Endodermal cell (in vitro differentiated cells): ENCODE measurements at regions not wholly inside any gene's neighbourhood (a gene's known extent, or its start where the extent isn't known, plus 50 kb on each side); places are given as distances from the start of the nearest gene placed in this dataset.

Experiments used
- DNase-seq: peaks from one replicate; pipeline ENCODE4 v3.0.0-alpha.2; 2017
- H3K27ac ChIP-seq: 2 replicates; pipeline ENCODE4 v1.5.1; 2013; ENCODE audit warnings: mild to moderate bottlenecking, low read depth, low read length, moderate library complexity
- H3K27me3 ChIP-seq: 2 replicates; pipeline ENCODE4 v1.6.1; 2013; ENCODE audit warnings: mild to moderate bottlenecking, low read length, moderate library complexity; ENCODE audit not compliant: insufficient read depth, control insufficient read depth, poor library complexity, severe bottlenecking
- H3K36me3 ChIP-seq: 2 replicates; pipeline ENCODE4 v1.7.0; 2013; ENCODE audit warnings: mild to moderate bottlenecking, low read length, moderate library complexity; ENCODE audit not compliant: control insufficient read depth, insufficient read depth
- H3K4me1 ChIP-seq: one replicate; pipeline ENCODE4 v1.7.0; 2013; ENCODE audit warnings: low read length; ENCODE audit not compliant: control insufficient read depth, insufficient read depth
- H3K4me3 ChIP-seq: 2 replicates; pipeline ENCODE4 v1.5.1; 2013; ENCODE audit warnings: mild to moderate bottlenecking, low read length, moderate library complexity
- H3K9ac ChIP-seq: 2 replicates; pipeline ENCODE4 v1.6.1; 2013; ENCODE audit warnings: mild to moderate bottlenecking, low read length, moderate library complexity; ENCODE audit not compliant: poor library complexity, severe bottlenecking; ENCODE audit errors: extremely low read depth
- H3K9me3 ChIP-seq: 2 replicates; pipeline ENCODE4 v1.6.1; 2013; ENCODE audit warnings: mild to moderate bottlenecking, low read length, moderate library complexity; ENCODE audit not compliant: control insufficient read depth
- H3K27ac Mint-ChIP-seq: 2 replicates; pipeline ENCODE4 v1.8.0; 2020; ENCODE audit warnings: mixed read lengths
- H3K27me3 Mint-ChIP-seq: 2 replicates; pipeline ENCODE4 v1.8.0; 2021; ENCODE audit warnings: mild to moderate bottlenecking, mixed read lengths; ENCODE audit not compliant: insufficient read depth
- H3K36me3 Mint-ChIP-seq: 2 replicates; pipeline ENCODE4 v1.8.0; 2020; ENCODE audit warnings: low read depth, mixed read lengths
- H3K4me1 Mint-ChIP-seq: 2 replicates; pipeline ENCODE4 v1.8.0; 2020; ENCODE audit warnings: mixed read lengths
- H3K4me3 Mint-ChIP-seq: 2 replicates; pipeline ENCODE4 v1.8.0; 2020; ENCODE audit warnings: mild to moderate bottlenecking, moderate library complexity, mixed read lengths
- H3K9me3 Mint-ChIP-seq: 2 replicates; pipeline ENCODE4 v1.8.0; 2020; ENCODE audit warnings: mild to moderate bottlenecking, mixed read lengths
- WGBS, 2 experiments: methylation state at CpG; one replicate each; pipeline versions ENCODE4 v1.1.5 to v1.1.7; 2013; ENCODE audit warnings: missing lambda C conversion rate in 2 of 2, mixed read lengths in 1 of 2; ENCODE audit not compliant: insufficient coverage in 1 of 2, insufficient read length in 1 of 2; 5-methylcytosine and 5-hydroxymethylcytosine counted together
- TF ChIP-seq, protein P1 (sequence below): fragments of 200-600 bp; sonication (generic); conservative IDR thresholded peaks from 2 replicates; pipeline ENCODE4 v1.5.0; 2021; ENCODE audit warnings: antibody characterized with exemption, mild to moderate bottlenecking

DNA sequence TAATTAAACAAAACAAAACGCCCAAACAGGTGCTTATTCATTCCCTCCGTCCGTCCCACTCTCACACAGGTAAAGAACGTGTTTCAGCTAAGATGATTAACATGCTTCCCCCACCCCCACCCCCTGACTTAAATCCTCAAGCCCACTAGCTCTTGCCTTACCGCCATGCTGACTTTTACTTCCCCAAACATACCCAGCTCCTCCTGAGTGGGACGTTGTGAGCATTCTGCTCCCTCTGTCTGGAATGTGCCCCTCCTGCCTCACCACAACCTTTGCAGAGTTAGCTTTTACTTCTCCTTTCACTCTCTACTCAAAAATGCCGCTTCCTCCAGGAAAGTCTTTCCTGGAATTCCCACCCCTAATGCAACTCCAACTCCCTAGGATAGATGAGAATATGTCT lies 774.0 kb upstream of the RBFOX1 start:
- H3K4me3 Mint-ChIP-seq, result peak overlapping the region; percentile 34
- H3K4me1 Mint-ChIP-seq, result peaks cover 35% of the 10 kb centered on the region
- WGBS, 2 experiments, result 0 to 24% methylated on average over 1 to 7 of the region's 7 CpGs
- DNase-seq, result peak; percentile 69
- H3K9me3 Mint-ChIP-seq, result no peaks in the 10 kb centered on the region
- H3K4me3 ChIP-seq, result peak overlapping the region; percentile 67
- H3K27me3 ChIP-seq, result no peaks in the 10 kb centered on the region
- H3K9me3 ChIP-seq, result no peaks in the 10 kb centered on the region
- no peaks in the 10 kb centered on the region for H3K36me3 ChIP-seq
- peak overlapping the region; percentile 82 for H3K27ac Mint-ChIP-seq
- no peaks in the 10 kb centered on the region for H3K27me3 Mint-ChIP-seq
- H3K9ac ChIP-seq, result no peak overlapping the region
- no peaks in the 10 kb centered on the region for H3K36me3 Mint-ChIP-seq
- peaks cover 12% of the 10 kb centered on the region for H3K4me1 ChIP-seq
- no peak overlapping the region for H3K27ac ChIP-seq
- TF ChIP-seq, protein P1, sequence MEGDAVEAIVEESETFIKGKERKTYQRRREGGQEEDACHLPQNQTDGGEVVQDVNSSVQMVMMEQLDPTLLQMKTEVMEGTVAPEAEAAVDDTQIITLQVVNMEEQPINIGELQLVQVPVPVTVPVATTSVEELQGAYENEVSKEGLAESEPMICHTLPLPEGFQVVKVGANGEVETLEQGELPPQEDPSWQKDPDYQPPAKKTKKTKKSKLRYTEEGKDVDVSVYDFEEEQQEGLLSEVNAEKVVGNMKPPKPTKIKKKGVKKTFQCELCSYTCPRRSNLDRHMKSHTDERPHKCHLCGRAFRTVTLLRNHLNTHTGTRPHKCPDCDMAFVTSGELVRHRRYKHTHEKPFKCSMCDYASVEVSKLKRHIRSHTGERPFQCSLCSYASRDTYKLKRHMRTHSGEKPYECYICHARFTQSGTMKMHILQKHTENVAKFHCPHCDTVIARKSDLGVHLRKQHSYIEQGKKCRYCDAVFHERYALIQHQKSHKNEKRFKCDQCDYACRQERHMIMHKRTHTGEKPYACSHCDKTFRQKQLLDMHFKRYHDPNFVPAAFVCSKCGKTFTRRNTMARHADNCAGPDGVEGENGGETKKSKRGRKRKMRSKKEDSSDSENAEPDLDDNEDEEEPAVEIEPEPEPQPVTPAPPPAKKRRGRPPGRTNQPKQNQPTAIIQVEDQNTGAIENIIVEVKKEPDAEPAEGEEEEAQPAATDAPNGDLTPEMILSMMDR, result no peak

- Mint-ChIP-seq H3K4me1 (peaks cover 35% of the 10 kb centered on the region), H3K4me3 (peak overlapping the region; percentile 34), H3K36me3 (no peaks in the 10 kb centered on the region), H3K27ac (peak overlapping the region; percentile 82), H3K9me3 (no peaks in the 10 kb centered on the region), H3K27me3 (no peaks in the 10 kb centered on the region)
- DNase-seq, result peak; percentile 90
- Histone ChIP-seq H3K27me3 (no peaks in the 10 kb centered on the region), H3K4me1 (peaks cover 12% of the 10 kb centered on the region), H3K9ac (no peak overlapping the region), H3K9me3 (no peaks in the 10 kb centered on the region), H3K27ac (no peak overlapping the region), H3K4me3 (peak overlapping the region; percentile 67), H3K36me3 (no peaks in the 10 kb centered on the region)
- TF ChIP-seq, protein P1, result no peak
- 3 to 4% methylated on average over 5 to 8 of the region's 8 CpGs for WGBS, 2 experiments
These were observed 774.5 kb upstream of the RBFOX1 start for GRCh38 chr16:6558126-6558525.

DNA sequence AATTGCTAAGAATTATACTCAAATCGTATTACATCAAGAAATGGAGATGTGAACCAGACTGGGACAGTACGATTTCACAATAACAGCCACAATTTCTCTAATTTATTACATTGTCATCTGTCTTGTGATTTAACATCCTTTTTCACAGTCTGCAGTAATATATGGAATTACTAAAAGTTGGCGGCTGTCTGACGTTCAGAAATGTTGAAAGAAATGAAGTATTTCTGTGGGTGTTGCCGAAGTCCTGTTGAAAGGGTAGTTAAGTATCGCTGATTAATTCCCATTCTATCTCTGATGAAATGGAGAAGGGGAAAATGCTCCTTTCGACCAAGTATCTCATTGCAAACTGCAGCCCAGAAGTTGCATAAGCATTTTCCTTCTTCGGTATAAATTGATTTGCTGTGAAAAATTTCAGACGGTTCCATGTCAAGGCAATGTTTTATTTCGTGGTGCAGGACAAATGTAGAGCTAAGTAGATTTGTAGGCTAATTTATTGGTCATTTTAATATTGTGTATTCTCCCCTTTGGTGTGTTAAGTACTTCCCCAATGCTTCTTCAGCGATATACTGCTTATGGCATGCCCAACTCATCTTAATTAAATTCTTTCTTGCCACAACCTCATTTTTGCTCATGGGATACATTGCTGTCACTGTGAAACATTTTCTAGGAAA lies 775.2 kb upstream of the RBFOX1 start:
- no peak overlapping the region for H3K9ac ChIP-seq
- no peak overlapping the region for H3K4me3 Mint-ChIP-seq
- no peak overlapping the region for H3K27ac ChIP-seq
- no peaks in the 10 kb centered on the region for H3K27me3 ChIP-seq
- no peak overlapping the region for H3K27ac Mint-ChIP-seq
- H3K4me3 ChIP-seq, result peak overlapping the region; percentile 67
- no peaks in the 10 kb centered on the region for H3K36me3 ChIP-seq
- H3K4me1 Mint-ChIP-seq, result peaks cover 35% of the 10 kb centered on the region
- TF ChIP-seq, protein P1, result no peak
- WGBS, 2 experiments, result 71 to 89% methylated on average over 7 to 11 of the region's 11 CpGs
- H3K36me3 Mint-ChIP-seq, result no peaks in the 10 kb centered on the region
- no peak for DNase-seq
- no peaks in the 10 kb centered on the region for H3K27me3 Mint-ChIP-seq
- H3K9me3 ChIP-seq, result no peaks in the 10 kb centered on the region
- peaks cover 12% of the 10 kb centered on the region for H3K4me1 ChIP-seq
- no peaks in the 10 kb centered on the region for H3K9me3 Mint-ChIP-seq
